ENCODE measurements at regions not wholly inside any gene's neighbourhood (a gene's known extent, or its start where the extent isn't known, plus 50 kb on each side); places are given as distances from the start of the nearest gene placed in this dataset.

- no peak overlapping the region for H3K4me3 Mint-ChIP-seq (ENCODE audit: low read depth, unreplicated experiment)
- TF ChIP-seq, protein P1, sequence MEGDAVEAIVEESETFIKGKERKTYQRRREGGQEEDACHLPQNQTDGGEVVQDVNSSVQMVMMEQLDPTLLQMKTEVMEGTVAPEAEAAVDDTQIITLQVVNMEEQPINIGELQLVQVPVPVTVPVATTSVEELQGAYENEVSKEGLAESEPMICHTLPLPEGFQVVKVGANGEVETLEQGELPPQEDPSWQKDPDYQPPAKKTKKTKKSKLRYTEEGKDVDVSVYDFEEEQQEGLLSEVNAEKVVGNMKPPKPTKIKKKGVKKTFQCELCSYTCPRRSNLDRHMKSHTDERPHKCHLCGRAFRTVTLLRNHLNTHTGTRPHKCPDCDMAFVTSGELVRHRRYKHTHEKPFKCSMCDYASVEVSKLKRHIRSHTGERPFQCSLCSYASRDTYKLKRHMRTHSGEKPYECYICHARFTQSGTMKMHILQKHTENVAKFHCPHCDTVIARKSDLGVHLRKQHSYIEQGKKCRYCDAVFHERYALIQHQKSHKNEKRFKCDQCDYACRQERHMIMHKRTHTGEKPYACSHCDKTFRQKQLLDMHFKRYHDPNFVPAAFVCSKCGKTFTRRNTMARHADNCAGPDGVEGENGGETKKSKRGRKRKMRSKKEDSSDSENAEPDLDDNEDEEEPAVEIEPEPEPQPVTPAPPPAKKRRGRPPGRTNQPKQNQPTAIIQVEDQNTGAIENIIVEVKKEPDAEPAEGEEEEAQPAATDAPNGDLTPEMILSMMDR (IDR thresholded peaks at IDR 0.05; ENCODE audit: unreplicated experiment): no peak
- H3K4me1 Mint-ChIP-seq (ENCODE audit: low read depth, unreplicated experiment): no peaks in the 10 kb centered on the region
- CTCF ChIA-PET: no interaction called here
- intact Hi-C loops (cut with micrococcal nuclease; ENCODE audit: unreplicated experiment): no loop called here
- no peaks in the 10 kb centered on the region for H3K27me3 Mint-ChIP-seq (ENCODE audit: unreplicated experiment)
- DNase-seq: no peak
- peaks cover 3% of the 10 kb centered on the region for H3K9me3 Mint-ChIP-seq (ENCODE audit: low read depth, unreplicated experiment)
- no peaks in the 10 kb centered on the region for H3K36me3 Mint-ChIP-seq (ENCODE audit: insufficient read depth, unreplicated experiment)
- H3K27ac Mint-ChIP-seq (ENCODE audit: unreplicated experiment): no peak overlapping the region
- no TSS peak for BruUV-seq (replicated peaks)
These were observed 195.4 kb upstream of the C1orf174 start for GRCh38 chr1:4095433-4095971.

DNA sequence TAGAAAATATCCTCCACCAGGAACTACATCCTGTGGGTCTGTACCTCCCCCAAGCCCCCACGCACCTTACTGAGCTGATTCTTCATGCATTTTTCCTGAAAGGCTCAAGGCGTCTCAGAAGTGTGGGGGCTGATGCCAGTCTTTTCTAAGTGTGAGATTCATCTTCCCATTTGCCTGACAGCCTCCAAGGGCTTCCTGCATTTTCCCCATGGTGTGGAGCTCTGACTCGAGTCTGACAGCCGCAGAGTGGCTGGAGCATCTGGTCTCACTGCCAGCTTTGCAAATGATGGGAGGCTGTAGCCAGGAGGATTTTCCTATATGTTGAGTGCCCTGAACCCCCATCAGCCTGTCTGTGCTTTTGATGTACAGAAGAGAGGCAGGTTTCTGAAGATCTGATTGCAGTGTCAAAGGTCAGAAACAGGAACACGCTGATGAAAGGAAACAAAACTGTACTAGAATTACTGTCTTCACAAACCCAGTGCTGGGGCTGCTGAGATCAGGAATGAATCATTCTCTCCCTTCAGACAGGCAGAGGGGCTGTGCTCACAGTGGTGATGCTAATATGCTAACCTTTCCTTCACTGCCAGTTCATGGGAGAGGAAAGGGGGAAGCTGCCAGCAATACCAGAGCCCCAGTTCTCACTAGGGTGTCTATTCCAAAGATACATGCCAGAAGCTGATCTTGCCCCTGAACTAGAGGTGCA, 201.5 kb upstream of the C1orf174 start:
- intact Hi-C loops (cut with micrococcal nuclease; ENCODE audit: unreplicated experiment): no loop called here
- H3K9me3 Mint-ChIP-seq (ENCODE audit: low read depth, unreplicated experiment): no peaks in the 10 kb centered on the region
- DNase-seq: no peak
- CTCF ChIA-PET: no interaction called here
- no peaks in the 10 kb centered on the region for H3K4me1 Mint-ChIP-seq (ENCODE audit: low read depth, unreplicated experiment)
- no TSS peak for BruUV-seq (replicated peaks)
- H3K27ac Mint-ChIP-seq (ENCODE audit: unreplicated experiment): no peak overlapping the region
- no peaks in the 10 kb centered on the region for H3K36me3 Mint-ChIP-seq (ENCODE audit: insufficient read depth, unreplicated experiment)
- no peak overlapping the region for H3K4me3 Mint-ChIP-seq (ENCODE audit: low read depth, unreplicated experiment)
- TF ChIP-seq, protein P1 (IDR thresholded peaks at IDR 0.05; ENCODE audit: unreplicated experiment): no peak
- H3K27me3 Mint-ChIP-seq (ENCODE audit: unreplicated experiment): no peaks in the 10 kb centered on the region

- Mint-ChIP-seq H3K27ac (ENCODE audit: unreplicated experiment) (no peak overlapping the region), H3K4me1 (ENCODE audit: low read depth, unreplicated experiment) (no peaks in the 10 kb centered on the region), H3K9me3 (ENCODE audit: low read depth, unreplicated experiment) (no peaks in the 10 kb centered on the region), H3K27me3 (ENCODE audit: unreplicated experiment) (peaks cover 33% of the 10 kb centered on the region), H3K4me3 (ENCODE audit: low read depth, unreplicated experiment) (no peak overlapping the region), H3K36me3 (ENCODE audit: insufficient read depth, unreplicated experiment) (no peaks in the 10 kb centered on the region)
- intact Hi-C loops (cut with micrococcal nuclease; ENCODE audit: unreplicated experiment): no loop called here
- CTCF ChIA-PET: no interaction called here
- DNase-seq: no peak
- BruUV-seq (replicated peaks): no TSS peak
- TF ChIP-seq, protein P1 (IDR thresholded peaks at IDR 0.05; ENCODE audit: unreplicated experiment): no peak
These were observed 205.3 kb upstream of the C1orf174 start for GRCh38 chr1:4105300-4105880.

GRCh38 chr1:4106731-4107130, 206.7 kb upstream of the C1orf174 start:
- BruUV-seq (replicated peaks): no TSS peak
- no peak for DNase-seq
- CTCF ChIA-PET: no interaction called here
- peaks cover 46% of the 10 kb centered on the region for H3K27me3 Mint-ChIP-seq (ENCODE audit: unreplicated experiment)
- no peak overlapping the region for H3K4me3 Mint-ChIP-seq (ENCODE audit: low read depth, unreplicated experiment)
- no peaks in the 10 kb centered on the region for H3K36me3 Mint-ChIP-seq (ENCODE audit: insufficient read depth, unreplicated experiment)
- TF ChIP-seq, protein P1 (IDR thresholded peaks at IDR 0.05; ENCODE audit: unreplicated experiment): no peak
- H3K27ac Mint-ChIP-seq (ENCODE audit: unreplicated experiment): no peak overlapping the region
- no peaks in the 10 kb centered on the region for H3K4me1 Mint-ChIP-seq (ENCODE audit: low read depth, unreplicated experiment)
- H3K9me3 Mint-ChIP-seq (ENCODE audit: low read depth, unreplicated experiment): no peaks in the 10 kb centered on the region
- intact Hi-C loops (cut with micrococcal nuclease; ENCODE audit: unreplicated experiment): no loop called here
